LHCN-M2 (cell line): ENCODE measurements at regions not wholly inside any gene's neighbourhood (a gene's known extent, or its start where the extent isn't known, plus 50 kb on each side); places are given as distances from the start of the nearest gene placed in this dataset.
"Not testable (repeated sequence)": the region's sequence is repeated elsewhere in the genome, so short reads cannot be mapped to it uniquely, and the experiment has no call there.

Experiments used
- DNase-seq: peaks from one replicate; pipeline ENCODE4 v3.0.0-alpha.2; 2012; ENCODE audit warnings: low read depth

DNA sequence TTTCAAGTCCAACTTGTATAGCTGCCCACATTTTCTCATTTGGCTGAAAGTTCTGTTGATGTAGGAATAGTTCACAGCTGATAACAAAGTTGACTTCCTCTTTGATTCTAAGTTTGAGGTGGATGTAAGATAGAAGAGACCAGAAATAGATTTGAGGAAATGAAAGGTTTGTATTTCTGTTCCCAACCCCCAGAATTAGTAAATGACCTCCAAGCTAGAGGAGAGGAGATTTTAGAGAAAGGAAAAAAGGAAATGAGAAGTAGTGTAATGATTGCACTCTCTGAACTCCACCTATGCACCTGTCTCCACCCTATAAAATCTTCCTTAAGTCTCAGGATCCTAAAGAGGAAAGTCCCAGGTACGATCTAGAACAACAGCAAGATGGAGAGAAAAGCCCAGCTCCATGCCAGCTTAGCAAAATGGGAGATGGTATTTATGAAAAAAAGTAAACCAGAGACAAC, 130.4 kb upstream of the POC5 start:
- DNase-seq = no peak

DNA sequence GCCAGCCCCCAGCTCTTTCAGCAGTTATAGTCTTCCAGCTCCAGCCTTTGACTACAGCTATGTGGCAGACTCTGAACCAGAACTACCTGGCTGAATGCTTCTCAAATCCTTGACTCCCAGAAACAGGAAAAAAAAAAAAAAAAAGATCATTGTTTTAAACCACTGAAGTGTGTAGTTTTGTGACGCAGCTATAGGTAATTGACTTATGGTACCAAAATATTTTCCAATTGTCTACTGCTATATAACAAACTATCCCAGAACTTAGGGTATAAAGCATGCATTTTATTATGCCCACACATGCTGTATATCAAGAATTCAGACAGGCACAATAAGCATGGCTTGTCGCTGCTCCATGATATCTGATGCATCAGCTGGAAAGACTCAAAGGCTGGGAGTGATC, 127.1 kb upstream of the POC5 start:
- DNase-seq = no peak

DNA sequence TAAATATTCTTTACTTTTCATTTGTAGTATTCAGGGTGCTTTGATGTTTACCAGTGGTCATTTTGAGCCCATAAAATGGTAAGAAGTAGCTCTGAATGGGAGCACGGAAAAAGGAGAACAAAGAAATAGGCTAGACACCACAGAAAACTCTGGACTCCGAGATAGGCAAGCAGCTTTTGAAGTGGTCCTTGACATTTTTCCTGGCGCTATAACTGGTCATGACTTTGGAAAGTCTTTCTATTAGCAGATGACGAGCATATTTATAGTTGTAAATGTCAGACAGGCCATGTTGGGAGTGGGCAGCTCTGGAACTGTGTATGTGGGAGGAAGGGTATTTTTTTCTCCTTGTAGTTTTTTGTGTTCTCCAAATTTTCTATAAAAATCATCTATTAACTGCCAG, 126.1 kb upstream of the POC5 start:
- no peak for DNase-seq

GRCh38 chr5:75839547-75839946, 122.3 kb upstream of the POC5 start:
- DNase-seq = no peak

DNA sequence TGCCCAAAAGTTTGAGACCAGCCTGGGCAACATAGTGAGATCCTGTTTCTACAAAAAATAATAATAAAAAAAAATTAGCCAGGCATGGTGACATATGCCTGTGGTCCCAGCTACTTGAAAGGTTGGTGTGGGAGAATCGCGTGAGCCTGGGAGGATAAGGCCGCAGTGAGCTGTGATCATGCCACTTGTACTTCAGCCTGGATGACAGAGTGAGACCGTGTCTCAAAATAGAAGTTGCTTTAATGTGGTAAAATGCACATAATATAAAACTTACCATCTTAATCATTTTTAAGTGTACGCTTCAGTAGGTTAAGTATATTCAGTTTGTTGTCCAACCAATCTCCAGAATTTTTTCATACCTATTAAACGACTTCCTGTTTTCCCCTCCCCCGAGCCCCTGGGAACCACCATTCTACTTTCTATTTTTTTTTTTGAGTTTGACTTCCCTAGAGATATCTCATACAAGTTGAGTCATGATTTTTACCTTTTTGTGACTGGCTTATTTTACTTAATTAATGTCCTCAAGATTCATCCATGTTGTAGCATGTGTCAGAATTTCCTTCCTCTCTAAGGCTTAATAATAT, 120.1 kb upstream of the POC5 start:
- no peak for DNase-seq

DNA sequence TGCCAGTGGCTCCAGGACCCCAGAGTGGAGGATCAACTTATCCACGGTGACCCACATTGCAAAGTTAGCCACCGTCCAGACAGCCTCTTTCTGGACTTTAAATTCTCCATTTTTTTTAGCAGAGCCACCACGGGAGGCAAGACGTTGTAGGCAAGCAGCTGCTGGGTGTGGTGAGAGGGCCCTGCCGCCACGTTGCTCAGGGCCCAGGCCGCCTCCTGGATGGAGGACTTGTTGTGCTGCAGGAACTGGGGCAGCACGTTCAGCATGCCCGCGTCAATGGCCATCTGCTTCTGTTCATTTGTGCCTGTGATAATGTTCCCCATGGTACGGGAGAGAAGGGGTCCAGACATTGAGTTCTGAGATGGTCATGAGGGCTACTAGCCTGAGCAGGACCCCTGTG, 114.3 kb upstream of the POC5 start:
- DNase-seq = no peak

DNA sequence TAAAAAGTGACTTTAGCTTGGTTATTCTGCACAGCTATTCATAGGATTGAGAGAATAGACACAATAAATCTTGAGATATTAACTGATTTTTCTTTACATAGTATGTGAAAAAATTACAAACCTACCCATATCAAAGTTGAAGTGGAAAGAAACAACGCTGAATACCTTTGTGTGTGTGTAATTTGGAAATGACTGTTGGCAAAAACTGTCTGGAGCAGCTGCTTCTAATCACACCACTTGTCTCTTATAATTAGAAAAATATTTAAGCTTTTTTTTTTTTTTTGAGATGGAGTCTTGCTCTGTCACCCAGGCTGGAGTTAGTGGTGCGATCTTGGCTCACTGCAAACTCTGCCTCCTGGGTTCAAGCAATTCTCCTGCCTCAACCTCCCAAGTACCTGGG, 110.8 kb upstream of the POC5 start:
- no peak for DNase-seq

DNA sequence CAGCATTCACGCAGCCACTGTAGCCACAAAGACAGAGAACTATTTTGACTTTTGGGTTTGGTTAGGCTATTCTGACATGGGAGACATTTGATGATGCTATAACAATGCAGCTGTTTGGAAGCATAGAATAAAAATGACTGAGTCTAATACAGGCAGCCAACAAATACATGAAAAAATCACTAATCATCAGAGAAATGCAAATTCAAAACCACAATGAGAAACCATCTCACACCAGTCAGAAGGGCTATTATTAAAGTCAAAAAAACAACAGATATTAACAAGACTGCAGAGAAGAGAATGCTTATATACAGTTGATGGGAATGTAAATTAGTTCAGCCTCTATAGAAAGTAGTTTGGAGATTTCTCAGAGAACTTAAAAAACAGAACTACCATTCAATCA, 107.1 kb upstream of the POC5 start:
- DNase-seq = no peak

DNA sequence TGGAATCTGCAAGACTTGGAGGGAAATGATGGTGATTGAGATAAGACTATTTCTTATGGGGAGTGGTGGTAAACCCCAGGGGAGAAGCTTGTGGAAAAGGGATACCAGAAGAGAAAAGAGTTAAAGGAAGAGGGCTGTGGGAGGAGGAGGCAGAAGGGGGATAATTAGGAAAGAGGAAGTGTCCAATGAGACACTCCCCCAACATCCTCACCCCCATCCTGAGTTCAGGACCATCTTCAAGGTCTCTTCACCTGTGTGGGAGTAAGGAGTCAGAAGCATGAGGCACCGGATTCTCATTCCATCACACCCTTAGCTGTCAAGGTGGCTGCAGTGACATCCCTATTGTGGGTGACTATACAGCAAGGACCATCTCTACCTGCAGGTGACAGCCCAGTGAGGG, 106.6 kb upstream of the POC5 start:
- DNase-seq = no peak

DNA sequence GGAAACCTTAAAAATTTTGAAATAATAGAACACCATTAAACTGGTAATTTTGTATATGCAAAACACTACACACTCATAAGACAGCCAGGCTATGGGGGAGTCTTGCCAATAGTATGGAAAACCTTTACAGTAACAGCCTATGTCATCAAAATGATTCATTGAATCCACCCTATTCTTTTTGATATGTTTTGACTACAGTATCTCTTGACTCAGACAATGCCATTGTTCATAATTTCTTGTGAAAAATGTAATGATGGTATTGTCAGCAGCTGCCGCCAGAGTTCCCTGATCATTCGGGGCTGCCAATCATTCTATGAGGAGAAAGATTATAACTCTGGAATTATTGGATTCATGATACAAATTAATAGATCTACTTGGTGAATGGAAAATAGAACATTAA, 101.4 kb upstream of the POC5 start:
- DNase-seq = no peak

GRCh38 chr5:75799695-75800094, 82.5 kb upstream of the POC5 start:
- not testable (repeated sequence) for DNase-seq

DNA sequence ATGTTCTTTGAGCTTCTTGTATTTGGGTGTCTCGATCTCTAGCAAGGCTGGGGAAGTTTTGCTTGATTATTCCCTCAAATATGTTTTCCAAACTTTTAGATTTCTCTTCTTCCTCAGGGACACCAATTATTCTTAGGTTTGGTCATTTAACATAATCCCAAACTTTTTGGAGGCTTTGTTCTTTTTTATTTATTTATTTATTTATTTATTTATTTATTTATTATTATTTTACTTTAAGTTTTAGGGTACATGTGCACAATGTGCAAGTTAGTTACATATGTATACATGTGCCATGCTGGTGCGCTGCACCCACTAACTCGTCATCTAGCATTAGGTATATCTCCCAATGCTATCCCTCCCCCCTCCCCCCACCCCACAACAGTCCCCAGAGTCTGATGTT, 52.1 kb upstream of the POC5 start:
- not testable (repeated sequence) for DNase-seq
